ENCODE measurements at regions not wholly inside any gene's neighbourhood (a gene's known extent, or its start where the extent isn't known, plus 50 kb on each side); places are given as distances from the start of the nearest gene placed in this dataset.

GRCh38 chr17:72525225-72526015, 404.6 kb downstream of the SOX9 start:
- TF ChIP-seq EZH2 (IDR thresholded peaks at IDR 0.05) = no peak
- no peak for TF ChIP-seq POLR2AphosphoS5 (IDR thresholded peaks at IDR 0.05; ENCODE audit: borderline replicate concordance, low read depth, low read length)

Measured in SK-N-MC (cell line).